ENCODE measurements at regions not wholly inside any gene's neighbourhood (a gene's known extent, or its start where the extent isn't known, plus 50 kb on each side); places are given as distances from the start of the nearest gene placed in this dataset.

DNA sequence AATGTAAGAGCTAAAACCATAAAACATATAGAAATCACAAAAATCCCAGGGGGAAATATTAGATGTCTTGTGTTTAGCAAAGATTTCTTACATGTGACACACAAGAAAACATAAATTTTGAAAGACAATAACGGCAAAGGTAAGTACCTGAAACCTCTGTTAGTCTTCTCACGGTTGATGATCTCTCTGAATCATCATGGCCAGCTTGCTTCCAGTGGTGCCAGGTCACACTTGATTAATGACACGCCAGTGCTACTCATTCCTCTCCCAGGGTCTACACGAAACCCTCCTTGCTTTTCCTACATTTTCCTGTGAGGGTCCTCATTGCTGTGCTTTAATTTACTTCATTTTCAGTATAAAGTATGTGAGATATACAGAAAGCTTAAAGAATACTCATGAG is 114.4 kb upstream of the PARP11 start:
- BruUV-seq (replicated peaks), result no TSS peak
- H3K27me3 ChIP-seq (ENCODE audit: control insufficient read depth in 1 of 2, insufficient read depth in 2 of 2, low read length in 2 of 2), result no peaks in the 10 kb centered on the region; a peak in 1 of 5 replicates
- POLR2A ChIA-PET, result no interaction called here
- DNase-seq (ENCODE audit: low spot score) (no peak), FAIRE-seq (no peak), ATAC-seq (no peak)
- H3K4me3 ChIP-seq (replicated peaks in 1 of 3; ENCODE audit: insufficient read depth in 1 of 3, low read depth in 2 of 3, low read length in 3 of 3), result no peak overlapping the region
- peaks cover 8% of the 10 kb centered on the region; the same call in 1 of the 2 replicates for H3K9me3 ChIP-seq (ENCODE audit: low read length)
- H2AFZ ChIP-seq (ENCODE audit: low read length), result no peak overlapping the region
- H3K27ac ChIP-seq (ENCODE audit: extremely low read length, insufficient read depth, low read length), result no peak overlapping the region
- 51% methylated on average over 4 of the region's 4 CpGs for WGBS (ENCODE audit: low lambda C conversion rate)
- no peaks in the 10 kb centered on the region for H3K79me2 ChIP-seq (ENCODE audit: insufficient read depth, low read length)
- CTCF ChIA-PET (ENCODE audit: low intra/inter-chr PET ratio, low total read pairs), result no interaction called here
- intact Hi-C loops (cut with micrococcal nuclease; ENCODE audit: unreplicated experiment), result no loop called here
- H3K9ac ChIP-seq (ENCODE audit: insufficient read depth, low read depth, low read length), result no peak overlapping the region
- H3K36me3 ChIP-seq (replicated peaks in 1 of 2; ENCODE audit: control insufficient read depth in 1 of 2, insufficient read depth in 2 of 2, low read length in 2 of 2), result no peaks in the 10 kb centered on the region
- H3K4me1 ChIP-seq (ENCODE audit: insufficient read depth, low read length), result peaks cover 16% of the 10 kb centered on the region
- H3K4me2 ChIP-seq (ENCODE audit: low read depth, low read length), result no peak overlapping the region
- in situ Hi-C loops (cut with HindIII; ENCODE audit: extremely low pct_ligation_motif_present, low pct_unique_long_range_greater_than_20kb), result no loop called here
- no peaks in the 10 kb centered on the region for H4K20me1 ChIP-seq (ENCODE audit: insufficient read depth, low read length)
- TF ChIP-seq BCL6 (CRISPR knock-in tag; IDR thresholded peaks at IDR 0.05) (no peak), NR1H2 (CRISPR knock-in tag; IDR thresholded peaks at IDR 0.05; ENCODE audit: borderline replicate concordance, low read depth) (no peak), SKI (IDR thresholded peaks at IDR 0.05; ENCODE audit: partially characterized antibody) (no peak), RXRA (CRISPR knock-in tag; IDR thresholded peaks at IDR 0.05) (no peak), HMGXB3 (CRISPR knock-in tag; IDR thresholded peaks at IDR 0.05; ENCODE audit: borderline replicate concordance) (no peak), ZNF326 (CRISPR knock-in tag; IDR thresholded peaks at IDR 0.05; ENCODE audit: borderline replicate concordance) (no peak), ONECUT2 (CRISPR knock-in tag; IDR thresholded peaks at IDR 0.05) (no peak), PHF8 (CRISPR knock-in tag; IDR thresholded peaks at IDR 0.05) (no peak), ZNF788 (CRISPR knock-in tag; IDR thresholded peaks at IDR 0.05; ENCODE audit: borderline replicate concordance) (no peak), MATR3 (CRISPR knock-in tag; IDR thresholded peaks at IDR 0.05) (no peak), BRF2 (CRISPR knock-in tag; IDR thresholded peaks at IDR 0.05) (no peak), NR2F1 (CRISPR knock-in tag; IDR thresholded peaks at IDR 0.05) (no peak), RAD51 (IDR thresholded peaks at IDR 0.05; ENCODE audit: borderline replicate concordance) (no peak)
- TF ChIP-seq, protein P1, sequence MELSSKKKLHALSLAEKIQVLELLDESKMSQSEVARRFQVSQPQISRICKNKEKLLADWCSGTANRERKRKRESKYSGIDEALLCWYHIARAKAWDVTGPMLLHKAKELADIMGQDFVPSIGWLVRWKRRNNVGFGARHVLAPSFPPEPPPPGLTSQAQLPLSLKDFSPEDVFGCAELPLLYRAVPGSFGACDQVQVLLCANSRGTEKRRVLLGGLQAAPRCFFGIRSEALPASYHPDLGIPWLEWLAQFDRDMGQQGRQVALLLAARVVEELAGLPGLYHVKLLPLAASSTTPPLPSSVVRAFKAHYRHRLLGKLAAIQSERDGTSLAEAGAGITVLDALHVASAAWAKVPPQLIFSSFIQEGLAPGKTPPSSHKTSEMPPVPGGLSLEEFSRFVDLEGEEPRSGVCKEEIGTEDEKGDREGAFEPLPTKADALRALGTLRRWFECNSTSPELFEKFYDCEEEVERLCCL (CRISPR knock-in tag; IDR thresholded peaks at IDR 0.05; ENCODE audit: borderline replicate concordance), result no peak
- TF ChIP-seq, protein P2, sequence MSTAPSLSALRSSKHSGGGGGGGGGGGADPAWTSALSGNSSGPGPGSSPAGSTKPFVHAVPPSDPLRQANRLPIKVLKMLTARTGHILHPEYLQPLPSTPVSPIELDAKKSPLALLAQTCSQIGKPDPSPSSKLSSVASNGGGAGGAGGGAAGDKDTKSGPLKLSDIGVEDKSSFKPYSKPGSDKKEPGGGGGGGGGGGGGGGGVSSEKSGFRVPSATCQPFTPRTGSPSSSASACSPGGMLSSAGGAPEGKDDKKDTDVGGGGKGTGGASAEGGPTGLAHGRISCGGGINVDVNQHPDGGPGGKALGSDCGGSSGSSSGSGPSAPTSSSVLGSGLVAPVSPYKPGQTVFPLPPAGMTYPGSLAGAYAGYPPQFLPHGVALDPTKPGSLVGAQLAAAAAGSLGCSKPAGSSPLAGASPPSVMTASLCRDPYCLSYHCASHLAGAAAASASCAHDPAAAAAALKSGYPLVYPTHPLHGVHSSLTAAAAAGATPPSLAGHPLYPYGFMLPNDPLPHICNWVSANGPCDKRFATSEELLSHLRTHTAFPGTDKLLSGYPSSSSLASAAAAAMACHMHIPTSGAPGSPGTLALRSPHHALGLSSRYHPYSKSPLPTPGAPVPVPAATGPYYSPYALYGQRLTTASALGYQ (CRISPR knock-in tag; IDR thresholded peaks at IDR 0.05), result no peak
- TF ChIP-seq, protein P3, sequence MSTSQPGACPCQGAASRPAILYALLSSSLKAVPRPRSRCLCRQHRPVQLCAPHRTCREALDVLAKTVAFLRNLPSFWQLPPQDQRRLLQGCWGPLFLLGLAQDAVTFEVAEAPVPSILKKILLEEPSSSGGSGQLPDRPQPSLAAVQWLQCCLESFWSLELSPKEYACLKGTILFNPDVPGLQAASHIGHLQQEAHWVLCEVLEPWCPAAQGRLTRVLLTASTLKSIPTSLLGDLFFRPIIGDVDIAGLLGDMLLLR (CRISPR knock-in tag; IDR thresholded peaks at IDR 0.05), result no peak
